Osteoblast (primary cell): ENCODE measurements at regions not wholly inside any gene's neighbourhood (a gene's known extent, or its start where the extent isn't known, plus 50 kb on each side); places are given as distances from the start of the nearest gene placed in this dataset.

Source experiments
- DNase-seq: peaks from one replicate; pipeline ENCODE4 v3.0.0; 2011; ENCODE audit warnings: low spot score, mixed read lengths; ENCODE audit not compliant: insufficient read length; ENCODE audit errors: missing footprints
- H2AFZ ChIP-seq: 2 replicates; pipeline ENCODE4 v1.6.0; 2011; ENCODE audit warnings: mild to moderate bottlenecking, low read length
- H3K27ac ChIP-seq: 2 replicates; pipeline ENCODE4 v1.5.1; 2011; ENCODE audit warnings: mild to moderate bottlenecking, low read depth, low read length, moderate library complexity
- H3K27me3 ChIP-seq: 2 replicates; pipeline ENCODE4 v1.6.0; 2012; ENCODE audit warnings: mild to moderate bottlenecking, control low read depth, inconsistent platforms, low read length, moderate library complexity; ENCODE audit not compliant: insufficient read depth
- H3K36me3 ChIP-seq: 2 replicates; pipeline ENCODE4 v1.5.1; 2011; ENCODE audit warnings: mild to moderate bottlenecking, low read length, control low read depth, moderate library complexity; ENCODE audit not compliant: insufficient read depth
- H3K4me1 ChIP-seq: 2 replicates; pipeline ENCODE4 v1.5.1; 2011; ENCODE audit warnings: mild to moderate bottlenecking, low read length, control low read depth, moderate library complexity; ENCODE audit not compliant: insufficient read depth
- H3K4me2 ChIP-seq: 2 replicates; pipeline ENCODE4 v1.6.0; 2011; ENCODE audit warnings: mild to moderate bottlenecking, low read length; ENCODE audit not compliant: insufficient read depth
- H3K4me3 ChIP-seq: fragments of 200-600 bp; sonication (generic); 3 replicates; pipeline ENCODE4 v1.5.1; 2012; ENCODE audit warnings: mild to moderate bottlenecking, low read length, inconsistent platforms; ENCODE audit not compliant: insufficient read depth
- H3K79me2 ChIP-seq: 2 replicates; pipeline ENCODE4 v1.6.0; 2012; ENCODE audit warnings: mild to moderate bottlenecking, low read length, control low read depth, inconsistent platforms; ENCODE audit not compliant: insufficient read depth
- H3K9me3 ChIP-seq: 2 replicates; pipeline ENCODE4 v1.5.1; 2011; ENCODE audit warnings: low read depth, low read length, control low read depth
- H4K20me1 ChIP-seq: 2 replicates; pipeline ENCODE4 v1.6.0; 2012; ENCODE audit warnings: mild to moderate bottlenecking, low read length, control low read depth; ENCODE audit not compliant: insufficient read depth
- CTCF ChIP-seq: IDR thresholded peaks from 2 replicates; pipeline ENCODE4 v1.5.1; 2011; ENCODE audit warnings: mild to moderate bottlenecking, low read depth, low read length, moderate library complexity; ENCODE audit errors: extremely low read depth

GRCh38 chr18:29397536-29397935, 1220.6 kb upstream of the CDH2 start:
- Histone ChIP-seq H3K9me3 (no peaks in the 10 kb centered on the region), H3K36me3 (no peaks in the 10 kb centered on the region), H3K27ac (no peak overlapping the region), H3K27me3 (no peaks in the 10 kb centered on the region), H4K20me1 (no peaks in the 10 kb centered on the region), H3K4me3 (no peak overlapping the region), H3K4me2 (no peak overlapping the region), H3K4me1 (no peaks in the 10 kb centered on the region), H3K79me2 (no peaks in the 10 kb centered on the region), H2AFZ (no peak overlapping the region)
- no peak for DNase-seq
- no peak for TF ChIP-seq CTCF

- H2AFZ ChIP-seq: no peak overlapping the region
- DNase-seq: no peak
- no peaks in the 10 kb centered on the region for H3K79me2 ChIP-seq
- no peak overlapping the region for H3K4me3 ChIP-seq
- no peaks in the 10 kb centered on the region for H4K20me1 ChIP-seq
- no peaks in the 10 kb centered on the region for H3K4me1 ChIP-seq
- no peaks in the 10 kb centered on the region for H3K9me3 ChIP-seq
- H3K27me3 ChIP-seq: no peaks in the 10 kb centered on the region
- no peak for TF ChIP-seq CTCF
- no peaks in the 10 kb centered on the region for H3K36me3 ChIP-seq
- no peak overlapping the region for H3K4me2 ChIP-seq
- H3K27ac ChIP-seq: no peak overlapping the region
These were observed 1206.7 kb upstream of the CDH2 start for GRCh38 chr18:29383311-29384273.

GRCh38 chr18:29378651-29379136, 1201.8 kb upstream of the CDH2 start:
- no peaks in the 10 kb centered on the region for H3K4me1 ChIP-seq
- no peaks in the 10 kb centered on the region for H3K36me3 ChIP-seq
- H3K9me3 ChIP-seq: no peaks in the 10 kb centered on the region
- no peaks in the 10 kb centered on the region for H3K79me2 ChIP-seq
- H3K27me3 ChIP-seq: no peaks in the 10 kb centered on the region
- no peaks in the 10 kb centered on the region for H4K20me1 ChIP-seq
- H3K4me3 ChIP-seq: no peak overlapping the region
- no peak overlapping the region for H3K27ac ChIP-seq
- no peak overlapping the region for H2AFZ ChIP-seq
- H3K4me2 ChIP-seq: no peak overlapping the region
- no peak for TF ChIP-seq CTCF
- DNase-seq: no peak

GRCh38 chr18:29377346-29377745, 1200.4 kb upstream of the CDH2 start:
- H3K4me3 ChIP-seq: no peak overlapping the region
- no peaks in the 10 kb centered on the region for H4K20me1 ChIP-seq
- H3K27ac ChIP-seq: no peak overlapping the region
- no peaks in the 10 kb centered on the region for H3K4me1 ChIP-seq
- no peak overlapping the region for H3K4me2 ChIP-seq
- TF ChIP-seq CTCF: no peak
- no peaks in the 10 kb centered on the region for H3K79me2 ChIP-seq
- DNase-seq: no peak
- no peaks in the 10 kb centered on the region for H3K9me3 ChIP-seq
- H3K36me3 ChIP-seq: no peaks in the 10 kb centered on the region
- H3K27me3 ChIP-seq: no peaks in the 10 kb centered on the region
- no peak overlapping the region for H2AFZ ChIP-seq
